ENCODE measurements at regions not wholly inside any gene's neighbourhood (a gene's known extent, or its start where the extent isn't known, plus 50 kb on each side); places are given as distances from the start of the nearest gene placed in this dataset.

DNA sequence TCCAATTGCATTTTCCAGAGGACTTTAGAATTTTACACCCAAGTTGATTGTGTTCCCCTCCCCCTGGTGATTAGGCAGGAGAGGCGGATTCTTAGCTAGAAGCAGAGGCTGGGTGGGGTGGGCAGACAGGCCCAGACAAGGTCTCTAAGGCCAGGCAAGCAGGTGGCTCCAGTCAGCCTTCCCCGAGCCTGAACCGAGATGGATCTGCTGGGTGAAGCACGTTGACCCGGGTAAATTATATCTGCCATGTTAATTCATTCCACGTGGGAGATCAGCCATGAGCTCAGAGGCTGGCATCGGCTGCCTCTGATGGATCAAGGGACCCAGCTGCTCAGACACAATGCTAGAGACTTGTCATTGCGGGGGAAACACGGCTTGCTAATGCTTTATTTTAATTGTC lies 159.5 kb upstream of the MAFB start:
- Histone ChIP-seq H3K9me3 (ENCODE audit: control insufficient read depth, low read length) (peaks cover 5% of the 10 kb centered on the region), H3K9ac (ENCODE audit: extremely low read depth, low read length, poor library complexity, severe bottlenecking) (no peak overlapping the region), H3K4me3 (ENCODE audit: low read length) (no peak overlapping the region), H3K4me1 (ENCODE audit: control insufficient read depth, insufficient read depth, low read length) (no peaks in the 10 kb centered on the region), H3K27me3 (ENCODE audit: control insufficient read depth, insufficient read depth, low read length, poor library complexity, severe bottlenecking) (no peaks in the 10 kb centered on the region), H3K36me3 (ENCODE audit: control insufficient read depth, insufficient read depth, low read length) (no peaks in the 10 kb centered on the region), H3K27ac (ENCODE audit: low read depth, low read length) (peak overlapping the region; percentile 78)
- Mint-ChIP-seq H3K27ac (no peak overlapping the region), H3K4me1 (no peaks in the 10 kb centered on the region), H3K27me3 (ENCODE audit: insufficient read depth) (peaks cover 2% of the 10 kb centered on the region), H3K9me3 (no peaks in the 10 kb centered on the region), H3K4me3 (no peak overlapping the region), H3K36me3 (ENCODE audit: low read depth) (no peaks in the 10 kb centered on the region)
- TF ChIP-seq, protein P1, sequence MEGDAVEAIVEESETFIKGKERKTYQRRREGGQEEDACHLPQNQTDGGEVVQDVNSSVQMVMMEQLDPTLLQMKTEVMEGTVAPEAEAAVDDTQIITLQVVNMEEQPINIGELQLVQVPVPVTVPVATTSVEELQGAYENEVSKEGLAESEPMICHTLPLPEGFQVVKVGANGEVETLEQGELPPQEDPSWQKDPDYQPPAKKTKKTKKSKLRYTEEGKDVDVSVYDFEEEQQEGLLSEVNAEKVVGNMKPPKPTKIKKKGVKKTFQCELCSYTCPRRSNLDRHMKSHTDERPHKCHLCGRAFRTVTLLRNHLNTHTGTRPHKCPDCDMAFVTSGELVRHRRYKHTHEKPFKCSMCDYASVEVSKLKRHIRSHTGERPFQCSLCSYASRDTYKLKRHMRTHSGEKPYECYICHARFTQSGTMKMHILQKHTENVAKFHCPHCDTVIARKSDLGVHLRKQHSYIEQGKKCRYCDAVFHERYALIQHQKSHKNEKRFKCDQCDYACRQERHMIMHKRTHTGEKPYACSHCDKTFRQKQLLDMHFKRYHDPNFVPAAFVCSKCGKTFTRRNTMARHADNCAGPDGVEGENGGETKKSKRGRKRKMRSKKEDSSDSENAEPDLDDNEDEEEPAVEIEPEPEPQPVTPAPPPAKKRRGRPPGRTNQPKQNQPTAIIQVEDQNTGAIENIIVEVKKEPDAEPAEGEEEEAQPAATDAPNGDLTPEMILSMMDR (conservative IDR thresholded peaks at IDR 0.05), result no peak
- 90 to 91% methylated on average over 8 to 9 of the region's 9 CpGs for WGBS, 2 experiments (ENCODE audit: insufficient coverage in 1 of 2, insufficient read length in 1 of 2)
- no peak for DNase-seq

DNA sequence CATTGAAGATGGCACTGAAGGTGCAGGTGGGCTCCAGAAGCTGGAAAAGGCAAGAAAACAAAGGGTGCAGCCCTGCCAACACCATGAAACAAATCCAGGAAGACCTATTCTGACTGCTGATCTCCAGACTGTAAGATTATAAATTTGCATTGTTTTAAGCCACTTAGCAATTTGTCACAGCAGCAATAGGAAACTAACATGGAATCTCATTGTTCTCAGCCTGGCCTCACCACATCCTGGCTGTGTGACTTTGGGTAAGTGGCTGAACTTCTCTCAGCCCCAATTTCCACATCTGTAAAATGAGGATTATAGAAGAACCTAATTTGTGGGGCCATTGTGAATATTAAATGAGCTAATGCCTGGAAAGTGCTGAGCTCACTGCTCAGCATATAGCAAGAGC lies 160.4 kb upstream of the MAFB start:
- no peaks in the 10 kb centered on the region for H3K9me3 Mint-ChIP-seq
- no peak overlapping the region for H3K4me3 ChIP-seq (ENCODE audit: low read length)
- peaks cover 5% of the 10 kb centered on the region for H3K9me3 ChIP-seq (ENCODE audit: control insufficient read depth, low read length)
- H3K4me3 Mint-ChIP-seq, result no peak overlapping the region
- no peak for DNase-seq
- no peak overlapping the region for H3K9ac ChIP-seq (ENCODE audit: extremely low read depth, low read length, poor library complexity, severe bottlenecking)
- H3K36me3 ChIP-seq (ENCODE audit: control insufficient read depth, insufficient read depth, low read length), result no peaks in the 10 kb centered on the region
- no peaks in the 10 kb centered on the region for H3K4me1 ChIP-seq (ENCODE audit: control insufficient read depth, insufficient read depth, low read length)
- no peaks in the 10 kb centered on the region for H3K4me1 Mint-ChIP-seq
- no peaks in the 10 kb centered on the region for H3K27me3 Mint-ChIP-seq (ENCODE audit: insufficient read depth)
- no peaks in the 10 kb centered on the region for H3K36me3 Mint-ChIP-seq (ENCODE audit: low read depth)
- H3K27ac ChIP-seq (ENCODE audit: low read depth, low read length), result no peak overlapping the region
- H3K27me3 ChIP-seq (ENCODE audit: control insufficient read depth, insufficient read depth, low read length, poor library complexity, severe bottlenecking), result no peaks in the 10 kb centered on the region
- TF ChIP-seq, protein P1 (conservative IDR thresholded peaks at IDR 0.05), result no peak
- no peak overlapping the region for H3K27ac Mint-ChIP-seq

DNA sequence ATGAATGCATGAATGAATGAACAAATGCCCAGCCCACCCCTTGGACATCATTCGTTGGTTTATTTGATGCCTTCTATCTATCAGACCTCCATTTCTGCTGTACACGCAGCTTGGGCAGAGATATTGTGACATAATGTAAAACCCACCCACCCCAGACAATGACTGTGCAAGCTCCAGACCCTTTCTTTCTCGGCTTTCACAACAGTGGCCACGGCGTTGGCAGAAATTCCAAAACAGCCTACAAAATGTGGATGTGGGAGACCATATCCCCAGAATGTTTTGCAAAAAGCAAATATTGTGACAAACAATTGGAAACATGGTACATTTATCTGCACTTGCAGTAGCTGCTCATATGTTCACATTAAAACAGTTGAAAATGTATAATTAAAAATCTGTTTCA lies 162.0 kb upstream of the MAFB start:
- Mint-ChIP-seq H3K27me3 (ENCODE audit: insufficient read depth) (no peaks in the 10 kb centered on the region), H3K9me3 (no peaks in the 10 kb centered on the region), H3K4me1 (no peaks in the 10 kb centered on the region), H3K36me3 (ENCODE audit: low read depth) (no peaks in the 10 kb centered on the region), H3K4me3 (no peak overlapping the region), H3K27ac (no peak overlapping the region)
- Histone ChIP-seq H3K36me3 (ENCODE audit: control insufficient read depth, insufficient read depth, low read length) (no peaks in the 10 kb centered on the region), H3K27me3 (ENCODE audit: control insufficient read depth, insufficient read depth, low read length, poor library complexity, severe bottlenecking) (no peaks in the 10 kb centered on the region), H3K4me3 (ENCODE audit: low read length) (no peak overlapping the region), H3K9me3 (ENCODE audit: control insufficient read depth, low read length) (no peaks in the 10 kb centered on the region), H3K27ac (ENCODE audit: low read depth, low read length) (no peak overlapping the region), H3K4me1 (ENCODE audit: control insufficient read depth, insufficient read depth, low read length) (no peaks in the 10 kb centered on the region), H3K9ac (ENCODE audit: extremely low read depth, low read length, poor library complexity, severe bottlenecking) (no peak overlapping the region)
- no peak for DNase-seq
- TF ChIP-seq, protein P1 (conservative IDR thresholded peaks at IDR 0.05), result no peak
- 95 to 96% methylated on average over 3 to 5 of the region's 5 CpGs for WGBS, 2 experiments (ENCODE audit: insufficient coverage in 1 of 2, insufficient read length in 1 of 2)
